D721Med (cell line): ENCODE measurements at regions not wholly inside any gene's neighbourhood (a gene's known extent, or its start where the extent isn't known, plus 50 kb on each side); places are given as distances from the start of the nearest gene placed in this dataset.

ENCODE experiments used
- DNase-seq: peaks from one replicate; pipeline ENCODE4 v3.0.0; 2011; ENCODE audit warnings: low spot score; ENCODE audit not compliant: insufficient read length
- FAIRE-seq: peaks from 2 replicates; lab custom pipeline; 2011; peaks lifted over from hg19 to GRCh38; lab: Jason Lieb, UNC
- TF ChIP-seq, protein P1 (sequence below): IDR thresholded peaks from 2 replicates; pipeline ENCODE4 v1.5.1; 2012; ENCODE audit warnings: mild to moderate bottlenecking, control low read depth; ENCODE audit not compliant: insufficient read depth; ENCODE audit errors: missing control alignments

DNA sequence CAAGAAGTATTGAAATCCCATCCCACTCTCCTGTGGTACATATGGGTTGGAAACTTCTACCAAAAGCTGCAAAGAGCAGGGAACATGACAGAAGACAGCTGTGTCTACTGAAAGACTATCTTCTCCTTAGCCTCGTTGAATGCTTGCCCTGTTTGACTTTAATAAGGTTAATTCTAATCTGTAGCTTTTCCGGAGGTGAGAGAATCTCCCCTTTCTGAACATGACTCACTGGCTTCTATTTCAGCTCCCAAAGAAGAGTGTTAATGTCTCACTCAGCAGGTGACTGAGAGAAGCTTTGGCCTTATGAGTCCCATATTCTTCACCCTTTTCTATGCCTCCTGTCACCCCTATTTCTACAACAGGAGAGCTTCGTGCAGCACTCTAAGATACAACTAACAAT is 88.3 kb downstream of the HHIPL2 start:
- no peak for FAIRE-seq
- TF ChIP-seq, protein P1, sequence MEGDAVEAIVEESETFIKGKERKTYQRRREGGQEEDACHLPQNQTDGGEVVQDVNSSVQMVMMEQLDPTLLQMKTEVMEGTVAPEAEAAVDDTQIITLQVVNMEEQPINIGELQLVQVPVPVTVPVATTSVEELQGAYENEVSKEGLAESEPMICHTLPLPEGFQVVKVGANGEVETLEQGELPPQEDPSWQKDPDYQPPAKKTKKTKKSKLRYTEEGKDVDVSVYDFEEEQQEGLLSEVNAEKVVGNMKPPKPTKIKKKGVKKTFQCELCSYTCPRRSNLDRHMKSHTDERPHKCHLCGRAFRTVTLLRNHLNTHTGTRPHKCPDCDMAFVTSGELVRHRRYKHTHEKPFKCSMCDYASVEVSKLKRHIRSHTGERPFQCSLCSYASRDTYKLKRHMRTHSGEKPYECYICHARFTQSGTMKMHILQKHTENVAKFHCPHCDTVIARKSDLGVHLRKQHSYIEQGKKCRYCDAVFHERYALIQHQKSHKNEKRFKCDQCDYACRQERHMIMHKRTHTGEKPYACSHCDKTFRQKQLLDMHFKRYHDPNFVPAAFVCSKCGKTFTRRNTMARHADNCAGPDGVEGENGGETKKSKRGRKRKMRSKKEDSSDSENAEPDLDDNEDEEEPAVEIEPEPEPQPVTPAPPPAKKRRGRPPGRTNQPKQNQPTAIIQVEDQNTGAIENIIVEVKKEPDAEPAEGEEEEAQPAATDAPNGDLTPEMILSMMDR, result no peak
- no peak for DNase-seq

DNA sequence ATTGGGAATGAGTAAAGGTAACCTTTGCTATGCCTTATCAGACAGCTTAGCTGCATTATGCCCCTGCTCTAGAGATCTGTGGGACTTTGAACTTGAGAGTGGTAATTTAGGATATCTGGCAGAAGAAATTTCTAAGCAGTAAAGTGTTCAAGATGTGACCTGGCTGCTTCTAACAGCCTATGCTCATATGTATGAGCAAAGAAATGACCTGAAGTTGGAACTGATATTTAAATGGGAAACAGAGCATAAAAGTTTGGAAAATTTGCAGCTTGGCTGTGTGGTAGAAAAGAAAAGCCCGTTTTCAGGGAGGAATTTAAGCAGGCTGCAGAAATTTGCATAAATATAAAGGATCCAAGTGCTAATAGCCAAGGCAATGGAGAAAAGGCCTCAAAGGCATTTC is 90.4 kb downstream of the HHIPL2 start:
- no peak for FAIRE-seq
- TF ChIP-seq, protein P1, result no peak
- no peak for DNase-seq

DNA sequence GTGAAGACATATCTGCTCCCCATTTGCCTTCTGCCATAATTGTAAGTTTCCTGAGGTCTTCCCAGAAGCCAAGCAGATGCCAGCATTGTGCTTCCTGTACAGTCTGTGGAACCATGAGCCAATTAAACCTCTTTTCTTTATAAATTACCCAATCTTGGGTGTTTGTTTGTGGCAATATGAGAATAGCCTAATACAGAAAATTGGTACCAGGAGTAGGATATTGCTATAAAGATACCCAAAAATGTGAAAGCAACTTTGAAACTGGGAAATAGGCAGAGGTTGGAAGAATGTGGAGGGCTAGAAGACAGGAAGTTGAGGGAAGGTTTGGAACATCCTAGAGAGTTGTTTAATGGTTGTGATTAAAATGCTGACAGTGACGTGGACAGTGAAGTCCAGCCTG is 90.8 kb downstream of the HHIPL2 start:
- TF ChIP-seq, protein P1, result no peak
- FAIRE-seq (peak; percentile 53), DNase-seq (no peak)

DNA sequence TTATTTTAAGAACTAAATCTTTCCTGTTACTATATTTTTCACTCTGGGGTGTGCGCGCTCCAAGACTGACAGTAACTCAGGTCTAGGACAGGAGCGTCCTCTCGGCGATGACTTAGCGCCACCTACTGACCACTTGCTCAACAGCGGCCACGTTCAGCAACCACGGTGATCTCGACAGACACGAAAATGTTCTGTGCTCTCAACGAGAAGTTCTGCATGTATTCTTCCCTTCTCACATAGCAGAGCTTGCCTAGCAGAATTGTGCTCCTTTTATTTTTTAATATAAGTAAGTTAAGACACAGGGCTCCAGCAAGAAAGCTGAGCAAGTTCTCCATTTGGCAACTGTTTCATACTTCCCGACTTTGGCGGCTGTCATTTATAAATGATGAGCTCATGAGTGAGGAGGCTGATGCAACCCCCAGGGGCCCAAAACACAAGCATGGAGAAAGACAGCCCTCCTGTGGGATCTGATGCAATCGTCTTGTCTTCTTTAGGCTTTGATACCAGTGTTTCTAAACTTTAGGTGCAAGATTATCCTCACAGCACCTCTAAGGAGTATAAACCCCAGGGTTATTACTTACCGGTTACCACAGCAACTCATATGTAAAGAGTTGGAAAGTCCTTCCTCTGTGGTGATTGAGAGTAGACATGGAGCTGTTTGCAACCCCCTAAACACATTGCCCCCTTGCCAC is 92.6 kb downstream of the HHIPL2 start:
- FAIRE-seq, result peak; percentile 90
- TF ChIP-seq, protein P1, result peak; percentile 100
- peak; percentile 78 for DNase-seq

DNA sequence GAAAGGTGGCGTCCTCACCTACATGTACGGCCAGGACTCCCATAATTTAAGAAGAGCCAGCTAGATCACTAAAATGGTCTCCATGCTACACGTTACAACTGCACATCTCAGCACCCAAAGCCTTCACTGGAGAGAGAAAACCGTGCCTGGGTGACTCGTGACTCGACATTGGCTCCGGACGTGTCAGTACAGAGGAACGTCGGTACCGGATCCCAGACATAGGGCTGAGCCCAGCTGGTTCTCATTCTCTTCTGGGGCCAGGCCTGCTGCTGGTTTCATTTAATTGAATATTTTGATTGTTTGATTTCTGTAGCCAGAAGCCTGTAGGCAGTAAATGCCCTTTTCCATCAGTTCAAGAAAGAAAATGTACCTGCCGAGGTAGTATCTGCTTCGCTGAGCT is 93.1 kb downstream of the HHIPL2 start:
- no peak for DNase-seq
- TF ChIP-seq, protein P1, result no peak
- FAIRE-seq, result no peak

DNA sequence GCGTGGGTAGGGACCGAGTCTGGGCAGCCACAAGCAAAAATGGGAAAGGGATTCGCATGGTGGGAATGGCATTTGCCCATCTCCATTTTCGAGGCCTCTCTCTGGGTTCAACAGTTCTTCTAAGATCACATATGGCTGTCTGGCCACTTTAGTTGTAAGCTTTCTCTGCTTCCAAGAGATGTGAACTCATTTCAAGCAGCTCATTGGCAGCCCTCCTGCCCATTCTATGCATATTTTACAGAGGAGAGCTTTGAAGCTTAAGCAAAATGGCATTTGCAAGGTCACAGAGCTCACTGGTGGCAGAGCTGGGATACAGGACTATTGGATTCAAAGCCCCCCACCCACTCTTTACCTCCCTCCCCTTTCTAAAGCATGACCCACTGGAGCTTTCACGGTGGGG is 93.7 kb downstream of the HHIPL2 start:
- FAIRE-seq, result no peak
- no peak for DNase-seq
- TF ChIP-seq, protein P1, result no peak

DNA sequence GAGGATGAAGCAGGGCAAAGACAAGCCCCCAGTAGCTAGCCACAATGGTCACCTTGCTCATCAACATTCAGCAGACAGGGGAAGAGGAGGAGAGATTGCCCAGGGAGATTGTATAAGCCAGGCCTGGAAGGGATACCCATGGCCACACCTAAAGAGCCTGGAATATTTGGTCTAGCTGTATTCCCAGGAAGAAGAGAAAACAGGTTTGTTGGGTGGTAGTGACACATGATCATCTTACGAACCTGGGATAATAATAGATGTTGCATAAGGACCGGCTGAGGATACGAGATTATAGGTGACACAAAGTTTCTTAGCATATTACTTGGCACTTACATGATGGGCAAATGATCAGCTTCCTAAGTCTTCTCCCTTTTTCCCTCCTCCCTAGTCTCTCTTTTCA is 95.9 kb downstream of the HHIPL2 start:
- no peak for DNase-seq
- no peak for FAIRE-seq
- TF ChIP-seq, protein P1, result no peak
